Uterus (tissue), 3 donors: ENCODE measurements at regions not wholly inside any gene's neighbourhood (a gene's known extent, or its start where the extent isn't known, plus 50 kb on each side); places are given as distances from the start of the nearest gene placed in this dataset.

Experiments used
- DNase-seq, 2 donors: peaks; one replicate each; pipeline ENCODE4 v3.0.0-alpha.2; 2019 to 2020
- H3K27ac ChIP-seq, 2 donors: fragments of 200-600 bp; sonication (generic); 1 replicate in 1 of 2; 2 replicates in 1 of 2; pipeline ENCODE4 v1.5.1; 2016 to 2018
- H3K27me3 ChIP-seq, 2 donors: fragments of 200-600 bp; sonication (generic); one replicate each; pipeline ENCODE4 v1.5.1; 2018 to 2019; ENCODE audit warnings: control low read depth in 1 of 2
- H3K36me3 ChIP-seq, 2 donors: fragments of 200-600 bp; sonication (generic); one replicate each; pipeline ENCODE4 v1.5.1; 2019; ENCODE audit warnings: control low read depth in 1 of 2
- H3K4me1 ChIP-seq, 2 donors: fragments of 200-600 bp; sonication (generic); one replicate each; pipeline ENCODE4 v1.5.1; 2018 to 2019; ENCODE audit warnings: control low read depth in 1 of 2
- H3K4me3 ChIP-seq, 2 donors: fragments of 200-600 bp; sonication (generic); 1 replicate in 1 of 2; 2 replicates in 1 of 2; pipeline ENCODE4 v1.5.1; 2018 to 2019; ENCODE audit warnings: mild to moderate bottlenecking in 1 of 2
- H3K9me3 ChIP-seq, 2 donors: fragments of 200-600 bp; sonication (generic); one replicate each; pipeline ENCODE4 v1.5.1; 2019; ENCODE audit warnings: control low read depth in 1 of 2
- POLR2A ChIP-seq, 2 donors: fragments of 450-650 bp; IDR thresholded peaks; one replicate each; pipeline ENCODE4 v1.6.1; 2016; ENCODE audit warnings: antibody characterized with exemption in 2 of 2, mild to moderate bottlenecking in 1 of 2, moderate library complexity in 1 of 2
- intact Hi-C: fragments of 100-400 bp; cut with DNase I; formaldehyde crosslinking; loops from one replicate; pipeline ENCODE4 v1.15.1; 2023; ENCODE audit warnings: low total_unique reads
- TF ChIP-seq, protein P1 (sequence below), 4 experiments: fragments of 200-600 bp in 2 of 4; fragments of 450-650 bp in 2 of 4; sonication (generic) in 2 of 4; IDR thresholded peaks; one replicate each; pipeline ENCODE4 v1.5.1; 2016 to 2019; ENCODE audit warnings: antibody characterized with exemption in 4 of 4, mild to moderate bottlenecking in 2 of 4, moderate library complexity in 1 of 4
- donor health status: DM: yes; HTN: yes; CAD: no.

DNA sequence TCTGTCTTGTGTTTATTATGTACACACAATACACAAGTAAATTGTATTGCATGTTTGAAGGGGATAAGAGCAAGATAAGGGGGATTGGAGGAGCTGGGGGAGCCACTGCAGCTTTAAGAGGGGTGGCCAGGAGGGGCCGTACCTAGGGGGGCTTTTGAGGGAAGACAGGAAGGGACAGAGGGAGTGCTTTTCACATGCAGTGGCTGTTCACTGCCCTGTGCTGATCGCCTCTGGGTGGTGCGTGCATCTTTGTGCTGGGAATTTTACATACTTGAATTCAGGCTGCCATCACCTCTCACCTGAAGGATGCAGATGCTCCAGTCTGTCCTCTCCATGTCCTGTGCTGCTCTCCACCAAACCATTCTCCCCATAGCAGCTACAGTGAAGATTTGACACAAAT is 179.5 kb downstream of the PTPRU start:
- no peaks in the 10 kb centered on the region for H3K27me3 ChIP-seq
- no peaks in the 10 kb centered on the region for H3K36me3 ChIP-seq
- H3K4me1 ChIP-seq: peaks cover 0 to 6% of the 10 kb centered on the region in 2 donors
- DNase-seq: no peak
- intact Hi-C loops: no loop called here
- no peak overlapping the region for H3K4me3 ChIP-seq
- no peaks in the 10 kb centered on the region for H3K9me3 ChIP-seq
- peak overlapping the region in 1 of 2 donors; percentile 79 for H3K27ac ChIP-seq
- no peak for TF ChIP-seq POLR2A (IDR thresholded peaks at IDR 0.05)
- TF ChIP-seq, protein P1, sequence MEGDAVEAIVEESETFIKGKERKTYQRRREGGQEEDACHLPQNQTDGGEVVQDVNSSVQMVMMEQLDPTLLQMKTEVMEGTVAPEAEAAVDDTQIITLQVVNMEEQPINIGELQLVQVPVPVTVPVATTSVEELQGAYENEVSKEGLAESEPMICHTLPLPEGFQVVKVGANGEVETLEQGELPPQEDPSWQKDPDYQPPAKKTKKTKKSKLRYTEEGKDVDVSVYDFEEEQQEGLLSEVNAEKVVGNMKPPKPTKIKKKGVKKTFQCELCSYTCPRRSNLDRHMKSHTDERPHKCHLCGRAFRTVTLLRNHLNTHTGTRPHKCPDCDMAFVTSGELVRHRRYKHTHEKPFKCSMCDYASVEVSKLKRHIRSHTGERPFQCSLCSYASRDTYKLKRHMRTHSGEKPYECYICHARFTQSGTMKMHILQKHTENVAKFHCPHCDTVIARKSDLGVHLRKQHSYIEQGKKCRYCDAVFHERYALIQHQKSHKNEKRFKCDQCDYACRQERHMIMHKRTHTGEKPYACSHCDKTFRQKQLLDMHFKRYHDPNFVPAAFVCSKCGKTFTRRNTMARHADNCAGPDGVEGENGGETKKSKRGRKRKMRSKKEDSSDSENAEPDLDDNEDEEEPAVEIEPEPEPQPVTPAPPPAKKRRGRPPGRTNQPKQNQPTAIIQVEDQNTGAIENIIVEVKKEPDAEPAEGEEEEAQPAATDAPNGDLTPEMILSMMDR (IDR thresholded peaks at IDR 0.05): no peak

DNA sequence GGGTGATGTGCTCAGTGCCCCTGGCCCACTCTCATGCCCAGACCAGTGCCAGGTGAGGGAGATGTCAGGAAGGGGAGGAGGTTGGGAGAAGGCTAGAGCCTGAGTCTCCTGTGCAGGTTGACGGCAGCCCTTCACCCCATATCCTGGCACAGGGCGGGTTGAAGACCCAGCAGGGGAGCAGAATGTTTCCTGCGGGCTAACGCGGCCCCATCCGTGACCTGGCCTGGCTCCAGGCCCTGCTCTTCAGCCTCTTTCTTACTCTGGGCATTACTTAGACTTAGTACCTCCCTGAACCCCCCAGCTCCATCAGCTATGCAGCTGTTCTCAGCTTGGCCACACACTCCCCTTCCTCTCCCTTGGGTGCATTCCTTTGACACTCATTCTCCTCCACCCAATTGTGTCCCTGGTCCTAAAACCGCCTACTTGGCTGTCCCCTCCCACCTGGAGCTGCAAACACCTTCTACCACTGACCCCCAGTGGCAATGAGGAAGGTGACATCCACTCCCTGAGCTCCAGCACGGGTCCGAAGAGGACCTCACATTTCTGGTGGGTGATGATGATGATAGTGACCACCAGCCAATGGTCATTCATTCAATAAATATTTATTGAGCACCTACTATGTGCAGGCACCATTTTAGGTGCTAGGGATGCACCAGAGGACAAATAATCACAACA is 179.0 kb downstream of the PTPRU start:
- Histone ChIP-seq H3K4me1 (peaks cover 0 to 6% of the 10 kb centered on the region in 2 donors), H3K27ac (no peak overlapping the region), H3K36me3 (no peaks in the 10 kb centered on the region), H3K4me3 (no peak overlapping the region), H3K9me3 (no peaks in the 10 kb centered on the region), H3K27me3 (no peaks in the 10 kb centered on the region)
- no peak for TF ChIP-seq POLR2A (IDR thresholded peaks at IDR 0.05)
- TF ChIP-seq, protein P1 (IDR thresholded peaks at IDR 0.05): no peak
- no peak for DNase-seq
- intact Hi-C loops: no loop called here

DNA sequence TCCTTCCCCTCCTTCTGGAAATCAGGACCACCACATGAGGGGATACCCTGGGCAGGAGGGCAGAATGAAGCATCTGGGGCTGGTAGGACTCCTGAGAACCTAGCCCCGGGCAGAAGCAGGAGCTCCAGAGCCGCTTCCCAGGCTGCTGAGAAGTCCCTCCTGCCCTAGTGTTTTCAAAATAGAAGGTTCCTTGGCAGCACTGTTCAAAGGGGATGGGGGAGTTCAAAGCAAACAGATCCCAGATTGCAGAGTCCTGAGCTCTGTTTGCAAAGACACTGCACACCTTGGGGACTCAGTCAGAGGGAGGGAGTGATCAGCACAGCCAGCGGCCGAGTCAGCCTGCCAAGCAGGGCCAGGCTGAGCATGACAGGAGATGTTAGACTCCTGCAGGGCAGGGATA is 177.8 kb downstream of the PTPRU start:
- H3K4me3 ChIP-seq: no peak overlapping the region
- H3K4me1 ChIP-seq: peaks cover 0 to 6% of the 10 kb centered on the region in 2 donors
- H3K27me3 ChIP-seq: no peaks in the 10 kb centered on the region
- no peak for TF ChIP-seq POLR2A (IDR thresholded peaks at IDR 0.05)
- TF ChIP-seq, protein P1 (IDR thresholded peaks at IDR 0.05): no peak
- DNase-seq: no peak
- H3K9me3 ChIP-seq: no peaks in the 10 kb centered on the region
- no peaks in the 10 kb centered on the region for H3K36me3 ChIP-seq
- H3K27ac ChIP-seq: no peak overlapping the region
- intact Hi-C loops: no loop called here

DNA sequence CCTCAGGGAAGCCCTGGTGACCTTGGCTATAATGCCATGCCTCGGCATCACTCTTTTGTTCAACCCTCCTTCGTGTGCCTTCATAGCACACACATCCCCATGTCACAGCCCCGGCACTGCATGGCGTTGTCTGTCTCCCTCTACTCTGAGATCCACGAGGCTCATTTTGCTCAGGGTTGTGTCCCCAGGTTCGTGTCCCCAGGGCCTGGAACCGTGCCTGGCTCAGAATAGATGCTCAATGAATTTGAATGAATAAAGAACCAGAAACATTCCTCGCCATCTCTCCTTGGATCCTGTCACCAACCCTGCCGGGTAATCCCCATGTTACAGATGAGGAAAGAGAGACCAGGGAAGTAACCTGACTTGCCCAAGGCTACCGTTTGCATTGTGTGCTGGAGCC is 177.3 kb downstream of the PTPRU start:
- intact Hi-C loops: no loop called here
- Histone ChIP-seq H3K27me3 (no peaks in the 10 kb centered on the region), H3K4me1 (peaks cover 0 to 6% of the 10 kb centered on the region in 2 donors), H3K9me3 (no peaks in the 10 kb centered on the region), H3K36me3 (no peaks in the 10 kb centered on the region), H3K4me3 (no peak overlapping the region), H3K27ac (no peak overlapping the region)
- no peak for DNase-seq
- TF ChIP-seq, protein P1 (IDR thresholded peaks at IDR 0.05): no peak
- no peak for TF ChIP-seq POLR2A (IDR thresholded peaks at IDR 0.05)

DNA sequence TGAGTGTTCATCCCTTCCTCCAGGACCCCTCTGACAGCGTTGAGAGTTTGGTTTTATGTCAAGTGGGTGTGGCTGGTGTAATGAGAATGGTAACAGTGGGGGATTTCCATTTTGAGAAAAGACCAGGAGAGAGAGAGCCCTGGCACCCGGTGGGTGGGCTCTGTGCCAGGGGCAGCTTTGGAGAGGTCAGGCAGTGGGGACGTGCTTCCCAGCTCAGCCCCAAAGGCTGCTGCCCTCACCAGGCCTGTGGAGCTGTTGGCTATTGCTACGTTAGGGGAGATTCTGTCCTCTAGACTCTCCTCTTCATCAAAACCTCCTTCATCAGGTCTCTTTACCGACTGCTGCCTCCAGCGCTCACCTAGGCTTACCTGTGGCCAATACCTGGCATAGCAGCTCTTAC is 176.3 kb downstream of the PTPRU start:
- no peaks in the 10 kb centered on the region for H3K36me3 ChIP-seq
- no peak overlapping the region for H3K4me3 ChIP-seq
- TF ChIP-seq, protein P1 (IDR thresholded peaks at IDR 0.05): no peak
- TF ChIP-seq POLR2A (IDR thresholded peaks at IDR 0.05): no peak
- no peak overlapping the region for H3K27ac ChIP-seq
- DNase-seq: no peak
- intact Hi-C loops: no loop called here
- peaks cover 0 to 6% of the 10 kb centered on the region in 2 donors for H3K4me1 ChIP-seq
- no peaks in the 10 kb centered on the region for H3K9me3 ChIP-seq
- no peaks in the 10 kb centered on the region for H3K27me3 ChIP-seq
